Breast epithelium (tissue), 4 donors: ENCODE measurements at regions not wholly inside any gene's neighbourhood (a gene's known extent, or its start where the extent isn't known, plus 50 kb on each side); places are given as distances from the start of the nearest gene placed in this dataset.

Experiments
- DNase-seq, 2 donors: peaks; one replicate each; pipeline ENCODE4 v3.0.0-alpha.2; 2019; ENCODE audit warnings: low spot score in 2 of 2
- H3K27ac ChIP-seq, 2 donors: fragments of 200-600 bp; sonication (generic) in 1 of 2; one replicate each; pipeline ENCODE4 v1.5.1; 2016 to 2019; ENCODE audit warnings: mild to moderate bottlenecking in 1 of 2
- H3K27me3 ChIP-seq, 2 donors: fragments of 200-600 bp; sonication (generic) in 1 of 2; one replicate each; pipeline versions ENCODE4 v1.5.1 to v1.6.0; 2017 to 2019; ENCODE audit warnings: control low read depth in 1 of 2, mild to moderate bottlenecking in 1 of 2
- H3K36me3 ChIP-seq: fragments of 200-600 bp; one replicate; pipeline ENCODE4 v1.5.1; 2019
- H3K4me1 ChIP-seq, 2 donors: fragments of 200-600 bp; sonication (generic); one replicate each; pipeline ENCODE4 v1.5.1; 2016 to 2019; ENCODE audit warnings: control low read depth in 1 of 2
- H3K4me3 ChIP-seq, 3 donors: fragments of 200-600 bp; sonication (generic); 1 replicate in 2 of 3; 2 replicates in 1 of 3; pipeline ENCODE4 v1.5.1; 2016 to 2019; ENCODE audit warnings: mild to moderate bottlenecking in 3 of 3, moderate library complexity in 2 of 3
- H3K9me3 ChIP-seq, 2 donors: fragments of 200-600 bp; sonication (generic) in 1 of 2; one replicate each; pipeline ENCODE4 v1.5.1; 2016 to 2019; ENCODE audit warnings: control low read depth in 1 of 2
- CTCF ChIP-seq, 3 donors: fragments of 450-650 bp; IDR thresholded peaks; one replicate each; pipeline ENCODE4 v1.5.1; 2016 to 2017; ENCODE audit warnings: antibody characterized with exemption in 3 of 3, mild to moderate bottlenecking in 3 of 3, moderate library complexity in 3 of 3
- POLR2A ChIP-seq: fragments of 450-650 bp; IDR thresholded peaks from one replicate; pipeline ENCODE4 v1.6.1; 2016; ENCODE audit warnings: antibody characterized with exemption, mild to moderate bottlenecking, moderate library complexity
- POLR2AphosphoS5 ChIP-seq, 3 donors: sonication (generic); formaldehyde crosslinking; IDR thresholded peaks; one replicate each; pipeline ENCODE4 v1.6.1; 2017; ENCODE audit warnings: antibody characterized with exemption in 3 of 3
- intact Hi-C: fragments of 100-400 bp; cut with DNase I; formaldehyde crosslinking; loops from one replicate; pipeline ENCODE4 v1.15.1; 2023; ENCODE audit warnings: low total_unique reads

GRCh38 chr3:87161851-87162250 lies 65.3 kb upstream of the CHMP2B start:
- H3K9me3 ChIP-seq: no peaks in the 10 kb centered on the region

GRCh38 chr3:87161417-87161816 lies 65.7 kb upstream of the CHMP2B start:
- intact Hi-C loops: no loop called here
- Histone ChIP-seq H3K4me1 (no peaks in the 10 kb centered on the region), H3K36me3 (no peaks in the 10 kb centered on the region), H3K4me3 (no peak overlapping the region), H3K27ac (no peak overlapping the region), H3K9me3 (no peaks in the 10 kb centered on the region), H3K27me3 (no peaks in the 10 kb centered on the region)
- DNase-seq: no peak
- no peak for TF ChIP-seq CTCF (IDR thresholded peaks at IDR 0.05)
- TF ChIP-seq POLR2A: no peak
- no peak for TF ChIP-seq POLR2AphosphoS5 (IDR thresholded peaks at IDR 0.05)

More at GRCh38 chr3:87161851-87162250, 65.3 kb upstream of the CHMP2B start:
- Histone ChIP-seq H3K27me3 (no peaks in the 10 kb centered on the region), H3K27ac (no peak overlapping the region), H3K4me1 (no peaks in the 10 kb centered on the region), H3K4me3 (no peak overlapping the region), H3K36me3 (no peaks in the 10 kb centered on the region)
- DNase-seq: no peak
- intact Hi-C loops: no loop called here
- TF ChIP-seq POLR2AphosphoS5 (IDR thresholded peaks at IDR 0.05) (no peak), CTCF (IDR thresholded peaks at IDR 0.05) (no peak), POLR2A (no peak)

- Histone ChIP-seq H3K4me1 (no peaks in the 10 kb centered on the region), H3K27ac (no peak overlapping the region), H3K36me3 (no peaks in the 10 kb centered on the region), H3K9me3 (no peaks in the 10 kb centered on the region), H3K27me3 (no peaks in the 10 kb centered on the region), H3K4me3 (no peak overlapping the region)
- intact Hi-C loops: no loop called here
- DNase-seq: no peak
- no peak for TF ChIP-seq POLR2AphosphoS5 (IDR thresholded peaks at IDR 0.05)
- TF ChIP-seq CTCF (IDR thresholded peaks at IDR 0.05): no peak
- TF ChIP-seq POLR2A: no peak
Measured at GRCh38 chr3:87161013-87161412, 66.1 kb upstream of the CHMP2B start.

- no peaks in the 10 kb centered on the region for H3K36me3 ChIP-seq
- intact Hi-C loops: no loop called here
- no peaks in the 10 kb centered on the region for H3K4me1 ChIP-seq
- TF ChIP-seq POLR2AphosphoS5 (IDR thresholded peaks at IDR 0.05): no peak
- TF ChIP-seq CTCF (IDR thresholded peaks at IDR 0.05): no peak
- TF ChIP-seq POLR2A: no peak
- H3K27me3 ChIP-seq: no peaks in the 10 kb centered on the region
- H3K9me3 ChIP-seq: no peaks in the 10 kb centered on the region
- no peak overlapping the region for H3K27ac ChIP-seq
- no peak for DNase-seq
- H3K4me3 ChIP-seq: no peak overlapping the region
Measured at GRCh38 chr3:87158823-87159222, 68.3 kb upstream of the CHMP2B start.

GRCh38 chr3:87148020-87148419 lies 79.1 kb upstream of the CHMP2B start:
- no peak for DNase-seq
- Histone ChIP-seq H3K27me3 (no peaks in the 10 kb centered on the region), H3K36me3 (no peaks in the 10 kb centered on the region), H3K4me3 (no peak overlapping the region), H3K9me3 (no peaks in the 10 kb centered on the region), H3K27ac (no peak overlapping the region), H3K4me1 (no peaks in the 10 kb centered on the region)
- intact Hi-C loops: no loop called here
- TF ChIP-seq CTCF (IDR thresholded peaks at IDR 0.05) (no peak), POLR2A (no peak), POLR2AphosphoS5 (IDR thresholded peaks at IDR 0.05) (no peak)
